ENCODE measurements at regions not wholly inside any gene's neighbourhood (a gene's known extent, or its start where the extent isn't known, plus 50 kb on each side); places are given as distances from the start of the nearest gene placed in this dataset.
"Not testable (repeated sequence)": the region's sequence is repeated elsewhere in the genome, so short reads cannot be mapped to it uniquely, and the experiment has no call there.

DNA sequence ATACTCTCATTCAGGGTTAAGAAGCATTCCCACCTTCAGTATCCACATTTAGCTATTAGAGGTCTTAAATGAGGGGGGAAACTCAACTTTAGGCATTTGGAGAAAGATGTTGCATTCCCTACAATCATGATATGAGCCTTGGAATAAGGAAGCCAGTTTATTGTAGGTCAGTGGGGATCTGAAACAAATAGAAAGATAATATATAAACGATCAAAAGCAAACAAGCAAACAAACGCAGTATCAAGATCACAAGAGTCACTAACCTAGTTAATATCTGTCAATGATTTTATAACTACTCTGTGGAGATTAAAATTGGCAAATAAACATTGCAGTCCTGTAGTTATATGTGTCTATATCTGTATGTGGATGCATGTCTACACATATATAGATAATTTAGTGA, 152.4 kb upstream of the LRATD1 start:
- no peak overlapping the region for H3K27ac ChIP-seq
- ChIA-PET CTCF (interaction anchor here (0.6 kb wide), 1 partner anchor 544 kb away, joined by 4 read pairs; no protein-coding TSS in a partner anchor), POLR2A (ENCODE audit: low non-redundant PET) (no interaction called here)
- no peak for DNase-seq (ENCODE audit: low spot score)
- TF ChIP-seq, protein P1, sequence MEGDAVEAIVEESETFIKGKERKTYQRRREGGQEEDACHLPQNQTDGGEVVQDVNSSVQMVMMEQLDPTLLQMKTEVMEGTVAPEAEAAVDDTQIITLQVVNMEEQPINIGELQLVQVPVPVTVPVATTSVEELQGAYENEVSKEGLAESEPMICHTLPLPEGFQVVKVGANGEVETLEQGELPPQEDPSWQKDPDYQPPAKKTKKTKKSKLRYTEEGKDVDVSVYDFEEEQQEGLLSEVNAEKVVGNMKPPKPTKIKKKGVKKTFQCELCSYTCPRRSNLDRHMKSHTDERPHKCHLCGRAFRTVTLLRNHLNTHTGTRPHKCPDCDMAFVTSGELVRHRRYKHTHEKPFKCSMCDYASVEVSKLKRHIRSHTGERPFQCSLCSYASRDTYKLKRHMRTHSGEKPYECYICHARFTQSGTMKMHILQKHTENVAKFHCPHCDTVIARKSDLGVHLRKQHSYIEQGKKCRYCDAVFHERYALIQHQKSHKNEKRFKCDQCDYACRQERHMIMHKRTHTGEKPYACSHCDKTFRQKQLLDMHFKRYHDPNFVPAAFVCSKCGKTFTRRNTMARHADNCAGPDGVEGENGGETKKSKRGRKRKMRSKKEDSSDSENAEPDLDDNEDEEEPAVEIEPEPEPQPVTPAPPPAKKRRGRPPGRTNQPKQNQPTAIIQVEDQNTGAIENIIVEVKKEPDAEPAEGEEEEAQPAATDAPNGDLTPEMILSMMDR (conservative IDR thresholded peaks at IDR 0.05; ENCODE audit: low read depth) = no peak

DNA sequence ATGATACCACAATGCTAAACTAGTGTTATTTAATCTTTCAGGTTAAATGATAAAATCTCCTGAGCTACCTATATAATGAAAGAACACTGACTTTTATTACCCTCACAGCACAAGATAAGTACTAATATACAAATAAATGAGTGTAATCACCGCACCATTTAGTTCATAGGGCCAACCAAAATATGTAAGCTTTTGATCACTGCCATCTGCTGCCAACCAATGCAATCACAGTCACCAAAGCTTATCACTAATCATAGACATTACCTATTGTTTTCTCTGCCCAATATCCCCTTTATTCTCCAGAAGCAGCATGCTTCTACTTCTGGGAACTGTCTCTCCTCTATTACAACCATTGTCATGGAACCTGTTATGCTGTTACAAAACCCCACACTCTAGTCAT, 151.6 kb upstream of the LRATD1 start:
- no peak overlapping the region for H3K27ac ChIP-seq
- TF ChIP-seq, protein P1 (conservative IDR thresholded peaks at IDR 0.05; ENCODE audit: low read depth) = no peak
- no peak for DNase-seq (ENCODE audit: low spot score)
- POLR2A ChIA-PET (ENCODE audit: low non-redundant PET) = no interaction called here
- CTCF ChIA-PET = no interaction called here

DNA sequence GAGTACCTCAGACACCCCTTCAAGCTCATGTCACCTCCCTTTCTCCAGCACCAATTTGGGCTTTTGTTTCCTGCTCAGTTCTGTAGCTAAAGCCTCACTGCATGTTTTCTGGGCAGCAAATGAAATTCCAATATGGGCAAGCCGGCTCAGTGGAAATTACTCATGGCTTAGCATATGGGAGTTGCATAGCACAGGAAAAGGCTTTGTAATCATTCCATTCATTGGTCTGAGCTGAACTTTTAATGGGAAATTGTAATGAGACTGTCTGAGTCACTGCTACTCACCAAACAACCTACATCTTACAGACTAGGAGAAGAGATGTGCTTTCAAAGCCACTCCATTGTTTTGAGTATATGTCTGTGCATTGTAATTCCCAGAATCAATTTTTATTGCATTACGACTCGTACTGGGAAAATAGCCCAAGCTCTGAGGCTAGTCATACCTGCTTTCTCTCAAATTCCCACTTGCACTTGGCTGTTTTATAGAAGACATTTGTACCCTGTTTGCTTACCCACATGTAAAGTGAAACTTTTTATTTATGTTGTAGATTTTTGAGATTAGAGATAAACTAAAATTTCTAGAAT, 139.5 kb upstream of the LRATD1 start:
- TF ChIP-seq, protein P1 (conservative IDR thresholded peaks at IDR 0.05; ENCODE audit: low read depth) = no peak
- no peak overlapping the region for H3K27ac ChIP-seq
- POLR2A ChIA-PET (ENCODE audit: low non-redundant PET) = no interaction called here
- peak; percentile 87 for DNase-seq (ENCODE audit: low spot score)
- CTCF ChIA-PET = interaction anchor here (1.9 kb wide), 1 partner anchor 141 kb away, joined by 6 read pairs; no protein-coding TSS in a partner anchor

DNA sequence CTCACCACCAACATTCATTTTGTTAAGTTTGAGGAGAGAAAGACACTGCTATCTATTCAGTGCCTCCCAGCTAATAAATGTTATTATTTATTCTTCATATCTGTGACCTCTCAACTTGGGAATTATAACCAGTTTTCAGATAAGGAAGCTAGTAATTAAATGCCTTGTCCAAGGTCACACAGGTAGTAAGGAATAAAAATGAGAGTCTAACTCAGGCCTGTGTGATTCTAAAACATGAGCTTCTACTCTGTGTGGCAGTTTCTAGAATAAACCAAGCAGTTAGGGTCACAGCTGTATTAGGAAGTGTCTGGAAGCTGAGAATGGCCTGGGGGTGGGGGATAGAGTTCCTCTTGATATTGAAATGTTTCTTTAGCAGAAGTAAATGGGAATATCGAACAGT, 137.8 kb upstream of the LRATD1 start:
- ChIA-PET CTCF (interaction anchor here (0.5 to 0.6 kb wide), 2 partner anchors 60 to 1347 kb away, joined by 3 to 4 read pairs; no protein-coding TSS in a partner anchor), POLR2A (ENCODE audit: low non-redundant PET) (no interaction called here)
- DNase-seq (ENCODE audit: low spot score) = no peak
- TF ChIP-seq, protein P1 (conservative IDR thresholded peaks at IDR 0.05; ENCODE audit: low read depth) = no peak
- H3K27ac ChIP-seq = no peak overlapping the region

DNA sequence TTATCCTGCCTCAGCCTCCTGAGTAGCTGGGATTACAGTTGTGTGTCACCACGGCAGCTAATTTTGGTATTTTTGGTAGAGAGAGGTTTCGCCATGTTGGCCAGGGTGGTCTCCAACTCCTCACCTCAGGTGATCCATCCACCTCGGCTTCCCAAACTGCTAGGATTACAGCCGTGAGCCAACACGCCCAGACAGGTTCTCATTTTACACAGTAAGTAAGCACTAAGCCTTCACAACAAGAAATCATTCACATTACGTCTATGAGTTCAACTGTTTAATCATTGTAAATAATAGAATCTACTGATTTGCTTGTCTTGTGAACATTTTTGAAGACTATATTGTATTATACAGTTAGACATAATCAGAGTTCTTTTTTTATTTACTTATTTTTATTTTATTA, 131.5 kb upstream of the LRATD1 start:
- POLR2A ChIA-PET (ENCODE audit: low non-redundant PET) = no interaction called here
- no peak for DNase-seq (ENCODE audit: low spot score)
- no peak overlapping the region for H3K27ac ChIP-seq
- TF ChIP-seq, protein P1 (conservative IDR thresholded peaks at IDR 0.05; ENCODE audit: low read depth) = no peak
- CTCF ChIA-PET = interaction anchor here (0.5 kb wide), 1 partner anchor 16 kb away, joined by 5 read pairs; no protein-coding TSS in a partner anchor

DNA sequence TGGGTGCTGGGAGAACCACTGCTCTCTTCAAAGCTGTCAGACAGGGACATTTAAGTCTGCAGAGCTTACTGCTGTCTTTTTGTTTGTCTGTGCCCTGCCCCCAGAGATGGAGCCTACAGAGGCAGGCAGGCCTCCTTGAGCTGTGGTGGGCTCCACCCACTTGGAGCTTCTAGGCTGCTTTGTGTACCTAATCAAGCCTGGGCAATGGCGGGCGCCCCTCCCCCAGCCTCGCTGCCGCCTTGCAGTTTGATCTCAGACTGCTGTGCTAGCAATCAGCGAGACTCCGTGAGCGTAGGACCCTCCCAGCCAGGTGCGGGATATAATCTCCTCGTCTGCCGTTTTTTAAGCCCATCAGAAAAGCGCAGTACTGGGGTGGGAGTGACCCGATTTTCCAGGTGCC, 125.6 kb upstream of the LRATD1 start:
- DNase-seq (ENCODE audit: low spot score); H3K27ac ChIP-seq; POLR2A ChIA-PET (ENCODE audit: low non-redundant PET): not testable (repeated sequence)
- CTCF ChIA-PET = interaction anchor here (1.4 kb wide), 1 partner anchor 10 kb away, joined by 5 read pairs; no protein-coding TSS in a partner anchor

DNA sequence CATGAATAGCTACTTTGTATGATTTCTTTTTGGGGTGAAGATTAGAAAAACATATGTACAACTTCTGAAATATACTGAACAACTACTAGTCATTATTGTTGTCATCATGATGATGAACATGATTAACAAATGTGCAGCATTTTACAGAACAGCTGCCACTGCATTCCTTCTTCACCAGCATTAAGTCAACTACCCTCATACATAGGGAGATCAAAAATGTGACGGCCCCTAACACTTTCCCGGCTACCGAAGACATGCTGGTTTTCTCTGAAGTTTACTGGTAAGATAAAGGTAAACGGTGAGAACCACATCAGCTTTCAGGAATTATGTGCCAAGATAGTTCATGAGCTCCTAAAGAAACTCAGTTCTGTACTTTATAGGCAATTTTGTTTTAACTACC, 121.0 kb upstream of the LRATD1 start:
- TF ChIP-seq, protein P1 (conservative IDR thresholded peaks at IDR 0.05; ENCODE audit: low read depth) = no peak
- ChIA-PET CTCF (interaction anchor here (1.1 kb wide), 1 partner anchor 223 kb away, joined by 3 read pairs; no protein-coding TSS in a partner anchor), POLR2A (ENCODE audit: low non-redundant PET) (no interaction called here)
- DNase-seq (ENCODE audit: low spot score) = no peak
- H3K27ac ChIP-seq = no peak overlapping the region

Data from RWPE1 (cell line).